C4-2B (cell line): ENCODE measurements at regions not wholly inside any gene's neighbourhood (a gene's known extent, or its start where the extent isn't known, plus 50 kb on each side); places are given as distances from the start of the nearest gene placed in this dataset.

ENCODE experiments used
- H3K27ac ChIP-seq: fragments of 450-650 bp; 2 replicates; pipeline ENCODE4 v1.5.1; 2017
- ZFX ChIP-seq: fragments of 450-650 bp; IDR thresholded peaks from 2 replicates; pipeline ENCODE4 v1.6.1; 2017
- TF ChIP-seq, protein P1 (sequence below): fragments of 450-650 bp; conservative IDR thresholded peaks from 2 replicates; pipeline ENCODE4 v1.5.1; 2017; ENCODE audit warnings: mild to moderate bottlenecking

DNA sequence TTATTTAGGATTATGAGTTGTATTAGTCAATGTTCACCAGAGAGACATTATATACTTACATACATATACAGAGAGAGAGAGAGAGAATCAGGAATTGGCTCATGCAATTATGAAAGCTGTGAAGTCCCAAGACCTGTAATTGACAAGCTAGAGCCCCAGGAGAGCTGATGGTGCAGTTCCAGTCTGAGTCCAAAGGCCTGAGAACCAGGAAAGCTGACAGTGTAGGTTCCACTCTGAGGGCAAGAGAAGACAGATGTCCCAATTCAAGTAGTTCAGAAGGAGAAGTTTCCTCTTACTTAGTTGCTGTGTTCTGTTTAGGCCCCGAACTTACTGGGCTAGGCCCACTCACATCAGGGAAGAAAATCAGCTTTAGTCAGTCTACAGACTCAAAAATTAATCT is 76.4 kb upstream of the FICD start:
- H3K27ac ChIP-seq = no peak overlapping the region
- no peak for TF ChIP-seq ZFX
- TF ChIP-seq, protein P1, sequence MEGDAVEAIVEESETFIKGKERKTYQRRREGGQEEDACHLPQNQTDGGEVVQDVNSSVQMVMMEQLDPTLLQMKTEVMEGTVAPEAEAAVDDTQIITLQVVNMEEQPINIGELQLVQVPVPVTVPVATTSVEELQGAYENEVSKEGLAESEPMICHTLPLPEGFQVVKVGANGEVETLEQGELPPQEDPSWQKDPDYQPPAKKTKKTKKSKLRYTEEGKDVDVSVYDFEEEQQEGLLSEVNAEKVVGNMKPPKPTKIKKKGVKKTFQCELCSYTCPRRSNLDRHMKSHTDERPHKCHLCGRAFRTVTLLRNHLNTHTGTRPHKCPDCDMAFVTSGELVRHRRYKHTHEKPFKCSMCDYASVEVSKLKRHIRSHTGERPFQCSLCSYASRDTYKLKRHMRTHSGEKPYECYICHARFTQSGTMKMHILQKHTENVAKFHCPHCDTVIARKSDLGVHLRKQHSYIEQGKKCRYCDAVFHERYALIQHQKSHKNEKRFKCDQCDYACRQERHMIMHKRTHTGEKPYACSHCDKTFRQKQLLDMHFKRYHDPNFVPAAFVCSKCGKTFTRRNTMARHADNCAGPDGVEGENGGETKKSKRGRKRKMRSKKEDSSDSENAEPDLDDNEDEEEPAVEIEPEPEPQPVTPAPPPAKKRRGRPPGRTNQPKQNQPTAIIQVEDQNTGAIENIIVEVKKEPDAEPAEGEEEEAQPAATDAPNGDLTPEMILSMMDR = no peak

DNA sequence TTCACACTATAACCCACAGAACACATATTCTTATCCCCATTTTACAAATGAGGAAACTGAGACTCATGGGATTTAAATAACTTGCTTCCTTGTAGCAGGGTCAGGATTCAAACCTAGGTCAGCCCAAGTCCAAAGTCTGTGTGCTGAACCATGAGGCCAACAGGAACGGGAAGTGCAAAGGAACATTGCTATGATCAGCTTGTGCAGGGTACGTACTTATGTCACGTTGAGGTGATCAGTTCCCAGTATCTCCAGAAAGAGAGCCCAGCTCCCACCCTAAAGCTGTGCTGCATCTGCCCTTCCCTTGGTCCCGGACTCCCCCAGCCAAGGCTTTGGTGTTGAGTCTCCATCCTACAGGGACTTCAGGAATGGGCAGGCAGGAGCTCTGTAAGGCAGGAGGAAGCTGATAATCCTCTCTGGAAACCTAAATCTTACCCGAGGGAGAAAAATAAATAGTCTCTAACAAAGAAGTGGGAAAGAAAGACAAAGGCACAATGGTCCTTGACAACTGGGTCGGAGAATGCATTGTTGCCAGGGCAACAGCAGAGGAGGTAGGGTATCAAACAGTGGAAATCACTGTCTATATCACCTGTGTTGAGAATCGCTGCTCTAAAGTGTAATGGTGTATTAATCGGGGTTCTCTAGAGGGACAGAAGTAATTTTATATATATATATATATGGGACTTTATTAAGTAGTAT is 82.5 kb upstream of the FICD start:
- no peak for TF ChIP-seq ZFX
- TF ChIP-seq, protein P1 = no peak
- H3K27ac ChIP-seq = no peak overlapping the region

DNA sequence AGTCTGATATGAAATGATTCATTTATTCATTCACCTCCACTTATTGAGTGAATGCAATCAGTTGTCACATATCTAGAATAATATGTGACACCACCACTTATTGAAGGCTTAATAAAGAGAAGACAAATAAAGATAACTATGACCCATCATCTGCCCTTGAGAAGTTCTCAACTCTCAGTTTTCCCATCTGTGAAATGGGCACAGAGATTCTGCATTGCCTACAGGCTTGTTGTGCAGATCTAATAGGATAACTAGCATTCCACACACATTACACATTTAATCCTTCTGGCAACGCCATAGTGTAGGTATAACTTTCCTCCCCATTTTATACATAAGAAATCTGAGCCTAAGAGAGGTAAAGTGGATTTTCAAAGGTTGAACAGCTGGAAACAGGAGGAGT is 84.2 kb upstream of the FICD start:
- H3K27ac ChIP-seq = no peak overlapping the region
- TF ChIP-seq, protein P1 = no peak
- TF ChIP-seq ZFX = no peak

DNA sequence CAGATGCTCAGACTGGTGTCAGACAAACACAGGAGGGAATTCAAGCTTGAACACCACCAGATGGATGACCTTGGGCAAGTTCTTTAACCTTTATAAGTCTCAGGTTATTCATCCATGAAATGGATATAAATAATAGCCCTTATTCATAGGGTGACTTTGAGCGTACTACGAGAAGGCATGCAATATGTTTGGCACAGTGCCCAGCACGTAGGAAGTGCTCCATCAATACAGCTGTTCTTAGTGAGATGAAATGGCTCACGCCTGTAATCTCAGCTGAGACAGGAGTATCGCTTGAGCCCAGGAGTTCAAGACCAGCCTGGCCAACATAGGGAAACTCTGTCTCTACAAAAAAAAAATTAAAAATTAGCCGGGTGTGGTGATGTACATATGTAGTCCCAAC is 84.8 kb upstream of the FICD start:
- no peak for TF ChIP-seq ZFX
- TF ChIP-seq, protein P1 = no peak
- no peak overlapping the region for H3K27ac ChIP-seq

DNA sequence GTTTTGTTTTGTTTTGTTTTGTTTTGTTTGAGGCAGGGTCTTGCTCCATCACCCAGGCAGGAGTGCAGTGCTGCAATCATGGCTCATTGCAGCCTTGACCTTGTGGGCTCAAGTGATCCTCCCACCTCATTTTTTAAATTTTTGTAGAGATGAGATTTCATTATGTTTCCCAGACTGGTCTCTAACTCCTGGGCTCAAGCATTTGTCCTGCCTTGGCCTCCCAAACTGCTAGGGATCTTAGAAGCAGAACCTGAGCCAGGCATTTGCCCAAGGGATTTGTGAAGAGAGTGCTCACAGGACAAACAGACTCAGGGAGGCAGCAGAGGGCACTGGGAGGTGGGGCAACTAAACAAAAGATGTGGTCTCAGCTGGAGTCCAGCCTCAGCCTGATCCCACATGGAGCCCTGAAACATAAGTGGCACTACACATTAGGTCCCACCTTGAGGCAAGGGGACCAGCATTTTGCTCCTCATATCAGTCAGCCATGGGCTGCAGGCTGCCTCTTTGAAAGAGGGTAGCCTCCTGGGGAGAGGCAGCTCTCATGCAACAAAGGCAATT is 86.2 kb upstream of the CMKLR1 start:
- H3K27ac ChIP-seq = no peak overlapping the region
- no peak for TF ChIP-seq ZFX
- TF ChIP-seq, protein P1 = no peak

DNA sequence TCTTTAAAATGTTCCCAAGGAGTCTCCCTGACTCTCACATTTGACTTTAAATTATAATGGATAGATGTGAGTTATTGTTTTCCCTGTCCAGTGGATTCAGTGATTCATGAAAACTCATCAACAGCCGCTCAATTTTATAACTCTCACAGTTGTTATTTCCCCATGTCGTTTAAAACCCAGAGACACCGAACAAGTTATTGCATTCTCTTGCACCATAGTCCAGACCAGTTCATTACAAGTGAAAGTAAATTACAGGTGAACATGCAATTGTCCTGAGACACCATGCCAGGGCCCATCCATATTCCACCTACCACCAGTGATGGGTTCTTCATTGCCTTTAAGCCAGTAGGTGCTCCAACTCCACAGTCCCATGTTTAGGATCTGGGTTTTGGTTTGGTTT is 85.7 kb upstream of the CMKLR1 start:
- TF ChIP-seq, protein P1 = no peak
- TF ChIP-seq ZFX = no peak
- no peak overlapping the region for H3K27ac ChIP-seq

DNA sequence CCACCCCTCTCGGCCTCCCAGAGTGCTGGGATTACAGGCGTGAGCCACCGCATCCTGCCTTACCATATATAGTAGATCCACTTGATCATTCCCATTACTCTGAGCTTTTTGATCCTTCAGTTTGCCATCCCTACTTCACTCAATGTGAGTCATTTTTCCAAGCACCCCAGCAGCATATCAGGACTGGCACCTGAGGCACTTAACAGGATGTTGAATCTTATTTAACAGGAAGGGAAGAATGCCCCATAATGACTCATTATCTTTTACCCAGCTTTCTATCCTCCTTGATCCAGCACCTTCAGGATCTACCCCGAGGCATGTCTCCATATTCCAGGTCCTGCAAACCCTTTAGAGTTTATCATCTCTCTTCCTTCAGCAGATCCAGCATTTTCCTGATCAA is 84.9 kb upstream of the CMKLR1 start:
- no peak overlapping the region for H3K27ac ChIP-seq
- TF ChIP-seq, protein P1 = no peak
- TF ChIP-seq ZFX = no peak
